GM23248 (cell line): ENCODE measurements at regions not wholly inside any gene's neighbourhood (a gene's known extent, or its start where the extent isn't known, plus 50 kb on each side); places are given as distances from the start of the nearest gene placed in this dataset.

Experiments
- EZH2 ChIP-seq: fragments of 200-600 bp; sonication (generic); IDR thresholded peaks from 2 replicates; pipeline ENCODE4 v1.6.1; 2018; ENCODE audit warnings: antibody characterized with exemption, mild to moderate bottlenecking; ENCODE audit not compliant: insufficient read depth, poor library complexity, severe bottlenecking
- EZH2phosphoT487 ChIP-seq: fragments of 200-600 bp; sonication (generic); IDR thresholded peaks from 2 replicates; pipeline ENCODE4 v1.6.1; 2018; ENCODE audit warnings: antibody characterized with exemption, moderate library complexity, mild to moderate bottlenecking, low read depth; ENCODE audit not compliant: insufficient read depth

- no peak for TF ChIP-seq EZH2phosphoT487
- TF ChIP-seq EZH2, result no peak
These were observed 173.4 kb upstream of the HUWE1 start for GRCh38 chrX:53859890-53860289.
